Endothelial cell of umbilical vein (primary cell): ENCODE measurements at regions not wholly inside any gene's neighbourhood (a gene's known extent, or its start where the extent isn't known, plus 50 kb on each side); places are given as distances from the start of the nearest gene placed in this dataset.

Source experiments
- CTCF ChIP-seq, 2 donors: IDR thresholded peaks; 1 replicate in 1 of 2; 2 replicates in 1 of 2; pipeline ENCODE4 v1.5.1; 2011; ENCODE audit warnings: low read length in 2 of 2, mild to moderate bottlenecking in 2 of 2, moderate library complexity in 2 of 2, control low read depth in 1 of 2, inconsistent platforms in 1 of 2, low read depth in 1 of 2; ENCODE audit not compliant: insufficient read depth in 1 of 2; ENCODE audit errors: extremely low read depth in 1 of 2
- EZH2 ChIP-seq: IDR thresholded peaks from 2 replicates; pipeline ENCODE4 v1.6.1; 2012; ENCODE audit warnings: borderline replicate concordance, low read depth, mild to moderate bottlenecking, moderate library complexity, low read length, inconsistent platforms; ENCODE audit not compliant: severe bottlenecking
- GATA2 ChIP-seq: IDR thresholded peaks from 2 replicates; pipeline ENCODE4 v1.7.0; 2011; ENCODE audit warnings: low read depth, mild to moderate bottlenecking, moderate library complexity, mixed read lengths, low read length; ENCODE audit not compliant: insufficient read length, insufficient read depth
- JUN ChIP-seq: IDR thresholded peaks from 2 replicates; pipeline ENCODE4 v1.6.1; 2011; ENCODE audit warnings: borderline replicate concordance, low read depth; ENCODE audit not compliant: insufficient read length, insufficient read depth
- MAX ChIP-seq: IDR thresholded peaks from 2 replicates; pipeline ENCODE4 v1.6.1; 2011; ENCODE audit not compliant: insufficient read depth, insufficient read length
- POLR2A ChIP-seq: IDR thresholded peaks from 2 replicates; pipeline ENCODE4 v1.6.1; 2012; ENCODE audit warnings: low read depth, mild to moderate bottlenecking, control low read depth, low read length
- POLR2AphosphoS5 ChIP-seq: IDR thresholded peaks from 2 replicates; pipeline ENCODE4 v1.6.1; 2012; ENCODE audit warnings: low read depth, mild to moderate bottlenecking, control low read depth, low read length, moderate library complexity; ENCODE audit not compliant: insufficient read depth

GRCh38 chr13:110004814-110005213 is 218.4 kb upstream of the IRS2 start:
- TF ChIP-seq CTCF (IDR thresholded peaks at IDR 0.05; ENCODE audit: extremely low read depth in 1 of 2, insufficient read depth in 1 of 2, low read depth in 1 of 2, low read length in 2 of 2) = no peak
- no peak for TF ChIP-seq POLR2AphosphoS5
- TF ChIP-seq EZH2 = no peak
- no peak for TF ChIP-seq POLR2A
- no peak for TF ChIP-seq MAX
- TF ChIP-seq GATA2 = no peak
- TF ChIP-seq JUN = no peak
